SK-N-MC (cell line): ENCODE measurements at regions not wholly inside any gene's neighbourhood (a gene's known extent, or its start where the extent isn't known, plus 50 kb on each side); places are given as distances from the start of the nearest gene placed in this dataset.

ENCODE experiments used
- EZH2 ChIP-seq: fragments of 200-600 bp; sonication (generic); IDR thresholded peaks from one replicate; pipeline ENCODE4 v1.6.1; 2017; ENCODE audit warnings: antibody characterized with exemption
- FOXP2 ChIP-seq: optimal IDR thresholded peaks from 2 replicates; pipeline ENCODE3; 2011; ENCODE audit warnings: mild to moderate bottlenecking, moderate library complexity; ENCODE audit not compliant: insufficient read depth; ENCODE audit errors: extremely low read length, control extremely low read depth
- POLR2AphosphoS5 ChIP-seq: IDR thresholded peaks from 2 replicates; pipeline ENCODE4 v1.6.1; 2012; ENCODE audit warnings: mild to moderate bottlenecking, low read depth, low read length, borderline replicate concordance

DNA sequence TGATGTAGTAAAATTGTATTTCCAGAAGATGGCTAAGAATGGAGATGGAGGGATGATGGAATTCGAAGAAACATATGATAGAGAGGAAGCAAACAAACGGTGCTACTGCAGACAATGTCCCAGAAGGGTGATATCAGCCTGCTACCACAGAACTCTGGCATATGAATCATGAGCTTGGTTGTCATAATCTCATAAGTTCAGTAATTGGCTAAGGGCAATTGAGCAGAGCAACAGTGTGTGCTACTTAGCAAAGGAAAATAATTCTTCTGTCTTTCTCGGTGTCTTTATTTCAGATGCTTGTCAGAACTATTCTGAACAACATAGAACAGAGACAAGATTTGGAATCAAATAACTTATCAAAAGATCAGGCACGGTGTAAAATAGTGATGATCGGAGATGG is 407.3 kb downstream of the GBE1 start:
- TF ChIP-seq POLR2AphosphoS5 (no peak), EZH2 (no peak), FOXP2 (no peak)
